Ascending aorta (tissue), 2 donors: ENCODE measurements at regions not wholly inside any gene's neighbourhood (a gene's known extent, or its start where the extent isn't known, plus 50 kb on each side); places are given as distances from the start of the nearest gene placed in this dataset.

Source experiments
- DNase-seq, 2 donors: peaks; one replicate each; pipeline ENCODE4 v3.0.0-alpha.2; 2019; ENCODE audit warnings: low spot score in 2 of 2
- H3K27ac ChIP-seq, 2 donors: fragments of 200-600 bp; sonication (generic); one replicate each; pipeline ENCODE4 v1.5.1; 2016 to 2017; ENCODE audit warnings: mild to moderate bottlenecking in 1 of 2
- H3K27me3 ChIP-seq: fragments of 200-600 bp; sonication (generic); one replicate; pipeline ENCODE4 v1.5.1; 2017
- H3K36me3 ChIP-seq, 2 donors: fragments of 200-600 bp; sonication (generic); one replicate each; pipeline ENCODE4 v1.5.1; 2016
- H3K4me1 ChIP-seq, 2 donors: fragments of 200-600 bp; sonication (generic); one replicate each; pipeline ENCODE4 v1.5.1; 2016 to 2017; ENCODE audit warnings: mild to moderate bottlenecking in 1 of 2
- H3K4me3 ChIP-seq, 2 donors: fragments of 200-600 bp; sonication (generic); one replicate each; pipeline ENCODE4 v1.5.1; 2016 to 2017; ENCODE audit warnings: mild to moderate bottlenecking in 1 of 2
- H3K9me3 ChIP-seq, 2 donors: fragments of 200-600 bp; sonication (generic); one replicate each; pipeline ENCODE4 v1.5.1; 2016
- intact Hi-C: fragments of 100-400 bp; cut with DNase I; formaldehyde crosslinking; loops from one replicate; pipeline ENCODE4 v1.15.1; 2023
- TF ChIP-seq, protein P1 (sequence below), 3 experiments: fragments of 200-600 bp in 2 of 3; fragments of 450-650 bp in 1 of 3; sonication (generic) in 2 of 3; IDR thresholded peaks; one replicate each; pipeline ENCODE4 v1.5.1; 2016 to 2019; ENCODE audit warnings: antibody characterized with exemption in 3 of 3, mild to moderate bottlenecking in 1 of 3, moderate library complexity in 1 of 3

DNA sequence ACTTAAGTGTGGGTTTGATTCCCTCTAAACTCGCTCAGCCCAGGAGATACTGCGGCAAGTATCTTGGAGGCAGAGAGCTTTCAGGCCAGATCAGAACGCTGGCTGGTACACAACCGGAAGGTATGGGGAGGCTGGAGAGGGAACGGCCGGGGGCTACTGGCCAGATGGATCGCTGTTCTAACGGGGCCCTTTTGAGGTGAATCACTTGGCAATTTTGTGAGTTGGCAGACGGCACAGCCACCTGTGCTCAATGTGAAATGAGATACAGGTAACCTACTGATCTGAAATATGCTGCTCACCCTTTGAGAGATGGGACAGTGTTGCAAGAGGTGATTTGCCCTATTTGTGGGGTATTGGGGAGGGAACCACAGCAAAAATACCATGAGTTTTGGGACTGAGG lies 622.9 kb upstream of the RBFOX1 start:
- intact Hi-C loops: no loop called here
- no peaks in the 10 kb centered on the region for H3K36me3 ChIP-seq
- TF ChIP-seq, protein P1, sequence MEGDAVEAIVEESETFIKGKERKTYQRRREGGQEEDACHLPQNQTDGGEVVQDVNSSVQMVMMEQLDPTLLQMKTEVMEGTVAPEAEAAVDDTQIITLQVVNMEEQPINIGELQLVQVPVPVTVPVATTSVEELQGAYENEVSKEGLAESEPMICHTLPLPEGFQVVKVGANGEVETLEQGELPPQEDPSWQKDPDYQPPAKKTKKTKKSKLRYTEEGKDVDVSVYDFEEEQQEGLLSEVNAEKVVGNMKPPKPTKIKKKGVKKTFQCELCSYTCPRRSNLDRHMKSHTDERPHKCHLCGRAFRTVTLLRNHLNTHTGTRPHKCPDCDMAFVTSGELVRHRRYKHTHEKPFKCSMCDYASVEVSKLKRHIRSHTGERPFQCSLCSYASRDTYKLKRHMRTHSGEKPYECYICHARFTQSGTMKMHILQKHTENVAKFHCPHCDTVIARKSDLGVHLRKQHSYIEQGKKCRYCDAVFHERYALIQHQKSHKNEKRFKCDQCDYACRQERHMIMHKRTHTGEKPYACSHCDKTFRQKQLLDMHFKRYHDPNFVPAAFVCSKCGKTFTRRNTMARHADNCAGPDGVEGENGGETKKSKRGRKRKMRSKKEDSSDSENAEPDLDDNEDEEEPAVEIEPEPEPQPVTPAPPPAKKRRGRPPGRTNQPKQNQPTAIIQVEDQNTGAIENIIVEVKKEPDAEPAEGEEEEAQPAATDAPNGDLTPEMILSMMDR (IDR thresholded peaks at IDR 0.05): no peak

DNA sequence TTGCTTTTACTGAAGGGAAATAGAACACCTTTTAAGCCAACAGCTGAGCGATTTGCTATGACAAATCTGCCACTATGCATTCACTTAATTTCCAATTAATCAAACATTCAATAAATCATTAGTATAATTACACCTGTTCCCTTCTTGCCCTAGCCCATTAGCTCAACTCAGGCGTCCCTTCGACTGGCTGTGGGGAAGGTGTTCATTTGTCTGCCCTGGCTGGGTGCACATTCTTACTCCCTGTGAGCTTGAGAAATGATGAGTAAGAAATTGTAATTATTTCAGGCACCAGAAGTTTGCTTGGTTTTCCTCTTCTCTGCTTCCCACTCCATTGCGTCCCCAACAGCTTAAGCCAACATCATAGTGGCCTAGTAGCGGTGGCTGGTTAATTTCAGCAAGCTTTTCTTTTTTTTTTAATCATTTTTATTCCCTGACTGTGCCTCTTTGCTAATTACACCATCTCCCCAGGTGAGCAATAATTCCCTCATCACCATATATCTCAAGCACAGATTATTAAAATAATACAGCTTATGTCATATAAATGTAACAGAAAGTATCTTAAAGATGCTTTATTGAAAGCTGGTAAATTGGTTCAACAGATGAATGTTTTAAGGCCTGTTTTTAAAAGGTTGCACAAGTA lies 623.9 kb upstream of the RBFOX1 start:
- intact Hi-C loops: no loop called here
- TF ChIP-seq, protein P1 (IDR thresholded peaks at IDR 0.05): no peak
- H3K4me3 ChIP-seq: no peak overlapping the region
- no peaks in the 10 kb centered on the region for H3K27me3 ChIP-seq
- no peaks in the 10 kb centered on the region for H3K4me1 ChIP-seq
- no peaks in the 10 kb centered on the region for H3K9me3 ChIP-seq
- H3K27ac ChIP-seq: no peak overlapping the region
- no peaks in the 10 kb centered on the region for H3K36me3 ChIP-seq
- DNase-seq: no peak

More for the DNA sequence above, 622.9 kb upstream of the RBFOX1 start:
- no peaks in the 10 kb centered on the region for H3K27me3 ChIP-seq
- no peak overlapping the region for H3K4me3 ChIP-seq
- no peaks in the 10 kb centered on the region for H3K4me1 ChIP-seq
- H3K27ac ChIP-seq: no peak overlapping the region
- H3K9me3 ChIP-seq: no peaks in the 10 kb centered on the region
- no peak for DNase-seq

DNA sequence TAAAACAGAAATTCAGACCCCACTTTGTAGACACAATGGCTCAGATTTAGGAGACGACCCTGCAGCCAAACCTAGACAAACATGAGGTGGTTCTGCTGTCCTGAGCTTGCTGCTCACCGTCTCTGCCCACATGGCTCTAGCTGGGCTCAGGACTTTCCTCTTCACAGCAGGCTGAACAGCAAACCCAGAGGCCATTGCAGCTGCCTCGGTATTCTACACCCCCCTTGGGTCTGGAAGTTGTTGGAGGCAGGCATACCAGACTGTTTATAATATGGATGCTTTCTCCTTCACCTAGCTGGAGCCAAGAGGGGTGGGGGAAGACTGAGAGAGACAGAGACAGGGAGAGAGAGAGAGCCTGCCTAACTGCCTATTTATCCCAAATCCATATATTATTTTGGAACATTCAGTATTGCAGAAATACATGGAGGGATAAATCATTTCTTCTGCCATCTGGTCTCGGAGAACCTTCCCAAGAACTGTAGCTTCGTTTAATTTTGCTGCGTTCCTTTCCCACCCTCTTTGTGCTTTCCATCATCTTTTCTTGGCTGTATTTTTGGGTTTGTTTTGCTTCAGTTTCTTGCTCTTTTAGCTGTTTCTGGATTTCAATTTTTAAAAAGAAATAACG lies 628.2 kb upstream of the RBFOX1 start:
- Histone ChIP-seq H3K27me3 (no peaks in the 10 kb centered on the region), H3K9me3 (no peaks in the 10 kb centered on the region), H3K36me3 (no peaks in the 10 kb centered on the region), H3K4me1 (no peaks in the 10 kb centered on the region), H3K27ac (no peak overlapping the region), H3K4me3 (no peak overlapping the region)
- DNase-seq: no peak
- intact Hi-C loops: no loop called here
- TF ChIP-seq, protein P1 (IDR thresholded peaks at IDR 0.05): no peak

GRCh38 chr16:6701096-6701495 lies 631.5 kb upstream of the RBFOX1 start:
- no peaks in the 10 kb centered on the region for H3K27me3 ChIP-seq
- intact Hi-C loops: no loop called here
- no peak overlapping the region for H3K27ac ChIP-seq
- no peak overlapping the region for H3K4me3 ChIP-seq
- no peaks in the 10 kb centered on the region for H3K9me3 ChIP-seq
- H3K36me3 ChIP-seq: no peaks in the 10 kb centered on the region
- TF ChIP-seq, protein P1 (IDR thresholded peaks at IDR 0.05): no peak
- no peak for DNase-seq
- no peaks in the 10 kb centered on the region for H3K4me1 ChIP-seq

GRCh38 chr16:6698548-6698947 lies 634.1 kb upstream of the RBFOX1 start:
- Histone ChIP-seq H3K27me3 (no peaks in the 10 kb centered on the region), H3K4me1 (no peaks in the 10 kb centered on the region), H3K9me3 (no peaks in the 10 kb centered on the region), H3K27ac (no peak overlapping the region), H3K4me3 (no peak overlapping the region), H3K36me3 (no peaks in the 10 kb centered on the region)
- no peak for DNase-seq
- intact Hi-C loops: no loop called here
- TF ChIP-seq, protein P1 (IDR thresholded peaks at IDR 0.05): no peak
